ENCODE measurements at regions not wholly inside any gene's neighbourhood (a gene's known extent, or its start where the extent isn't known, plus 50 kb on each side); places are given as distances from the start of the nearest gene placed in this dataset.

DNA sequence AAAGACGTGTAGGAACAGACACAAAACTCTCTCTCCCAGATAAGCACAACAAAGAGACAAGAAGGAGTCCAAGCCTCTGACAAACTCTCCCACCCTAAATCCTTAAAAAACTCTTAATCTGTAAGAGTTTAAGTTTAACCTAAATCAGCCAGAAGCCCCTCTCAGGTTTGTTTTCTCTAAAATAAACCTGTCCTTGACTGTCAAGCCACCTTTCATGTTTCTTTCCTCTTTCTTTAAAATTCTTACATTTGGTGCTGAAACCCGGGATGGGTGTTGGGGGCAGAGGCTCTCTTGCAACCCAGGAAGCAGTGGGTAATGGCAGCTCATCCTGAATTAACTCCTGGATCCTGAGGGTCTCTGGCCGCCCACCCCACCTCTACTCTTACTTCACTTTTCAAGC is 107.8 kb upstream of the TENT5D start:
- no peak for TF ChIP-seq CSDC2 (CRISPR knock-in tag; IDR thresholded peaks at IDR 0.05)
- no peak for TF ChIP-seq OSR1 (CRISPR knock-in tag; IDR thresholded peaks at IDR 0.05)
- no peak for ATAC-seq

DNA sequence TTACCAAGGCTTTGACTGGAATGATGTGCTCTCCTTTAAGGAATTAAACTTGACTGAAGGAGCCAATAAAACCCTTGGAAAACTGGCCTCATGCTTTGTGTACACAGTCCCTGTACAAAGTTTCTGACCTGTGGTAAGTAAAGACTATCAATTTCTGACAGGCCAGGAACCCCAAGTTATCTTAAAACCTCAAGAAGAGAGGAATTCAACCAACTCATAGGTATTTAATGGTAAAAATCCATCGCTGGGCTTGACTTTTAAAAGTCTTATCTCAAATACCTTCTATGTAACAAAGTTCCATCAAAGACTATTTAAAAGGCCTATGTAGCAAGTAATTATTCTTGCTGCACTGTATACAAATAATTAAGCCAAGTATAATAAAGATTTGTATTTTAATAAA is 103.7 kb upstream of the TENT5D start:
- no peak for ATAC-seq
- TF ChIP-seq OSR1 (CRISPR knock-in tag; IDR thresholded peaks at IDR 0.05) (no peak), RARB (CRISPR knock-in tag; IDR thresholded peaks at IDR 0.05) (no peak), PPARA (CRISPR knock-in tag; IDR thresholded peaks at IDR 0.05; ENCODE audit: borderline replicate concordance) (no peak), ESRRG (CRISPR knock-in tag; IDR thresholded peaks at IDR 0.05) (no peak), TOX (CRISPR knock-in tag; IDR thresholded peaks at IDR 0.05; ENCODE audit: borderline replicate concordance) (no peak), SNAI2 (CRISPR knock-in tag; IDR thresholded peaks at IDR 0.05) (no peak), CSDC2 (CRISPR knock-in tag; IDR thresholded peaks at IDR 0.05) (no peak), ZFP30 (CRISPR knock-in tag; IDR thresholded peaks at IDR 0.05) (no peak), ARNTL (CRISPR knock-in tag; IDR thresholded peaks at IDR 0.05; ENCODE audit: borderline replicate concordance, low read depth) (no peak), ZNF565 (CRISPR knock-in tag; conservative IDR thresholded peaks at IDR 0.05; ENCODE audit: low read depth) (no peak)
- TF ChIP-seq, protein P1, sequence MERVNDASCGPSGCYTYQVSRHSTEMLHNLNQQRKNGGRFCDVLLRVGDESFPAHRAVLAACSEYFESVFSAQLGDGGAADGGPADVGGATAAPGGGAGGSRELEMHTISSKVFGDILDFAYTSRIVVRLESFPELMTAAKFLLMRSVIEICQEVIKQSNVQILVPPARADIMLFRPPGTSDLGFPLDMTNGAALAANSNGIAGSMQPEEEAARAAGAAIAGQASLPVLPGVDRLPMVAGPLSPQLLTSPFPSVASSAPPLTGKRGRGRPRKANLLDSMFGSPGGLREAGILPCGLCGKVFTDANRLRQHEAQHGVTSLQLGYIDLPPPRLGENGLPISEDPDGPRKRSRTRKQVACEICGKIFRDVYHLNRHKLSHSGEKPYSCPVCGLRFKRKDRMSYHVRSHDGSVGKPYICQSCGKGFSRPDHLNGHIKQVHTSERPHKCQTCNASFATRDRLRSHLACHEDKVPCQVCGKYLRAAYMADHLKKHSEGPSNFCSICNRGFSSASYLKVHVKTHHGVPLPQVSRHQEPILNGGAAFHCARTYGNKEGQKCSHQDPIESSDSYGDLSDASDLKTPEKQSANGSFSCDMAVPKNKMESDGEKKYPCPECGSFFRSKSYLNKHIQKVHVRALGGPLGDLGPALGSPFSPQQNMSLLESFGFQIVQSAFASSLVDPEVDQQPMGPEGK (CRISPR knock-in tag; IDR thresholded peaks at IDR 0.05; ENCODE audit: borderline replicate concordance): no peak
- TF ChIP-seq, protein P2, sequence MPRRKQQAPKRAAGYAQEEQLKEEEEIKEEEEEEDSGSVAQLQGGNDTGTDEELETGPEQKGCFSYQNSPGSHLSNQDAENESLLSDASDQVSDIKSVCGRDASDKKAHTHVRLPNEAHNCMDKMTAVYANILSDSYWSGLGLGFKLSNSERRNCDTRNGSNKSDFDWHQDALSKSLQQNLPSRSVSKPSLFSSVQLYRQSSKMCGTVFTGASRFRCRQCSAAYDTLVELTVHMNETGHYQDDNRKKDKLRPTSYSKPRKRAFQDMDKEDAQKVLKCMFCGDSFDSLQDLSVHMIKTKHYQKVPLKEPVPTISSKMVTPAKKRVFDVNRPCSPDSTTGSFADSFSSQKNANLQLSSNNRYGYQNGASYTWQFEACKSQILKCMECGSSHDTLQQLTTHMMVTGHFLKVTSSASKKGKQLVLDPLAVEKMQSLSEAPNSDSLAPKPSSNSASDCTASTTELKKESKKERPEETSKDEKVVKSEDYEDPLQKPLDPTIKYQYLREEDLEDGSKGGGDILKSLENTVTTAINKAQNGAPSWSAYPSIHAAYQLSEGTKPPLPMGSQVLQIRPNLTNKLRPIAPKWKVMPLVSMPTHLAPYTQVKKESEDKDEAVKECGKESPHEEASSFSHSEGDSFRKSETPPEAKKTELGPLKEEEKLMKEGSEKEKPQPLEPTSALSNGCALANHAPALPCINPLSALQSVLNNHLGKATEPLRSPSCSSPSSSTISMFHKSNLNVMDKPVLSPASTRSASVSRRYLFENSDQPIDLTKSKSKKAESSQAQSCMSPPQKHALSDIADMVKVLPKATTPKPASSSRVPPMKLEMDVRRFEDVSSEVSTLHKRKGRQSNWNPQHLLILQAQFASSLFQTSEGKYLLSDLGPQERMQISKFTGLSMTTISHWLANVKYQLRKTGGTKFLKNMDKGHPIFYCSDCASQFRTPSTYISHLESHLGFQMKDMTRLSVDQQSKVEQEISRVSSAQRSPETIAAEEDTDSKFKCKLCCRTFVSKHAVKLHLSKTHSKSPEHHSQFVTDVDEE (CRISPR knock-in tag; IDR thresholded peaks at IDR 0.05): no peak

DNA sequence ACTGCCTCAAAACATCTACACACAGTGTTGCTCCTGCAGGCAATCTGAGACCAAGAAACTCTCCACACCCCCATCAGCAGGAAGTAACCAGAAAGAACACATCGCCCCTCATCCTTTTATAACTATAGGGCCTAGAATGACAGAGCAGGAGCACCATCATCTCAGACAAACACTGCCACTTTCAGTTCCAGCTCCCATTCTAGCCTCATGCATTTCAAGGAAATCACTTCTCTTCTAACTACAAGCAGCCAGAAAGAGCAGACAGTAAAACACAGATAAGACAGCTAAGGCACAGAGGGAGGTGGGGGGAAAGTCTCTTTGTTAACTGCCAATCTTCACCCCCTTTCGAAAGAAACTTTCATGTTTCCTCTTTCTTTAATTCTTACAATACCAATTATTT is 102.6 kb upstream of the TENT5D start:
- TF ChIP-seq BACH2 (CRISPR knock-in tag; IDR thresholded peaks at IDR 0.05; ENCODE audit: borderline replicate concordance) (no peak), ZNF8 (CRISPR knock-in tag; IDR thresholded peaks at IDR 0.05) (no peak), TOX (CRISPR knock-in tag; IDR thresholded peaks at IDR 0.05; ENCODE audit: borderline replicate concordance) (no peak), ISL1 (CRISPR knock-in tag; IDR thresholded peaks at IDR 0.05) (no peak), OSR1 (CRISPR knock-in tag; IDR thresholded peaks at IDR 0.05) (no peak), RARB (CRISPR knock-in tag; IDR thresholded peaks at IDR 0.05) (no peak), SNAI2 (CRISPR knock-in tag; IDR thresholded peaks at IDR 0.05) (no peak), CSDC2 (CRISPR knock-in tag; IDR thresholded peaks at IDR 0.05) (no peak), ZFP3 (CRISPR knock-in tag; IDR thresholded peaks at IDR 0.05) (no peak), TCF4 (CRISPR knock-in tag; IDR thresholded peaks at IDR 0.05; ENCODE audit: borderline replicate concordance) (no peak)
- TF ChIP-seq, protein P3, sequence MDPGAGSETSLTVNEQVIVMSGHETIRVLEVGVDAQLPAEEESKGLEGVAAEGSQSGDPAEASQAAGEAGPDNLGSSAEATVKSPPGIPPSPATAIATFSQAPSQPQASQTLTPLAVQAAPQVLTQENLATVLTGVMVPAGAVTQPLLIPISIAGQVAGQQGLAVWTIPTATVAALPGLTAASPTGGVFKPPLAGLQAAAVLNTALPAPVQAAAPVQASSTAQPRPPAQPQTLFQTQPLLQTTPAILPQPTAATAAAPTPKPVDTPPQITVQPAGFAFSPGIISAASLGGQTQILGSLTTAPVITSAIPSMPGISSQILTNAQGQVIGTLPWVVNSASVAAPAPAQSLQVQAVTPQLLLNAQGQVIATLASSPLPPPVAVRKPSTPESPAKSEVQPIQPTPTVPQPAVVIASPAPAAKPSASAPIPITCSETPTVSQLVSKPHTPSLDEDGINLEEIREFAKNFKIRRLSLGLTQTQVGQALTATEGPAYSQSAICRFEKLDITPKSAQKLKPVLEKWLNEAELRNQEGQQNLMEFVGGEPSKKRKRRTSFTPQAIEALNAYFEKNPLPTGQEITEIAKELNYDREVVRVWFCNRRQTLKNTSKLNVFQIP (CRISPR knock-in tag; IDR thresholded peaks at IDR 0.05; ENCODE audit: borderline replicate concordance, low read depth): no peak

DNA sequence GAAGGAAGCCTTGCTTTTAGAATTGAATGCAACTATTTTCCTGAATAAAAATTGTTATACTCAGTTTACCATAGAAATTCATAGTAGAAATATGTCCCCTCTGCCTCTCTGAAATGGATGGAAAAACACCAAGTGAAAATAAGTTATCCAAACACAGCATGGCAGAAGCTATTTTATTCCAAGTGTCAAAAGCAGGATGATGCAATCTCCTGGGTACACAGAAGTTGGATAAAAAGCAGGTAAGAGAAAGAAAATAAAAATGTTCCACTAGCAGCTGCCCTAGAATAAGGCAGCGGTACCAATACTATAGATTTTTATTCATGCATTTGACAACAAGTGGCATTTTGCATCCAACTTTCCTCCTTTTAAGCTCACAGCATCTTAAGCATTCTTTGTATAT is 89.0 kb upstream of the TENT5D start:
- no peak for ATAC-seq
- TF ChIP-seq TOX (CRISPR knock-in tag; IDR thresholded peaks at IDR 0.05; ENCODE audit: borderline replicate concordance) (no peak), ZNF70 (CRISPR knock-in tag; IDR thresholded peaks at IDR 0.05) (no peak), ZFP3 (CRISPR knock-in tag; IDR thresholded peaks at IDR 0.05) (no peak), ZNF565 (CRISPR knock-in tag; conservative IDR thresholded peaks at IDR 0.05; ENCODE audit: low read depth) (no peak), SNAI2 (CRISPR knock-in tag; IDR thresholded peaks at IDR 0.05) (no peak), RARB (CRISPR knock-in tag; IDR thresholded peaks at IDR 0.05) (no peak), ZNF8 (CRISPR knock-in tag; IDR thresholded peaks at IDR 0.05) (no peak), GLIS3 (CRISPR knock-in tag; IDR thresholded peaks at IDR 0.05) (no peak), CSDC2 (CRISPR knock-in tag; IDR thresholded peaks at IDR 0.05) (no peak), OSR1 (CRISPR knock-in tag; IDR thresholded peaks at IDR 0.05) (no peak)
- TF ChIP-seq, protein P1 (CRISPR knock-in tag; IDR thresholded peaks at IDR 0.05; ENCODE audit: borderline replicate concordance): no peak
- TF ChIP-seq, protein P4, sequence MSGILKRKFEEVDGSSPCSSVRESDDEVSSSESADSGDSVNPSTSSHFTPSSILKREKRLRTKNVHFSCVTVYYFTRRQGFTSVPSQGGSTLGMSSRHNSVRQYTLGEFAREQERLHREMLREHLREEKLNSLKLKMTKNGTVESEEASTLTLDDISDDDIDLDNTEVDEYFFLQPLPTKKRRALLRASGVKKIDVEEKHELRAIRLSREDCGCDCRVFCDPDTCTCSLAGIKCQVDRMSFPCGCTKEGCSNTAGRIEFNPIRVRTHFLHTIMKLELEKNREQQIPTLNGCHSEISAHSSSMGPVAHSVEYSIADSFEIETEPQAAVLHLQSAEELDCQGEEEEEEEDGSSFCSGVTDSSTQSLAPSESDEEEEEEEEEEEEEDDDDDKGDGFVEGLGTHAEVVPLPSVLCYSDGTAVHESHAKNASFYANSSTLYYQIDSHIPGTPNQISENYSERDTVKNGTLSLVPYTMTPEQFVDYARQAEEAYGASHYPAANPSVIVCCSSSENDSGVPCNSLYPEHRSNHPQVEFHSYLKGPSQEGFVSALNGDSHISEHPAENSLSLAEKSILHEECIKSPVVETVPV (CRISPR knock-in tag; IDR thresholded peaks at IDR 0.05): no peak
- TF ChIP-seq, protein P2 (CRISPR knock-in tag; IDR thresholded peaks at IDR 0.05): no peak
- TF ChIP-seq, protein P3 (CRISPR knock-in tag; IDR thresholded peaks at IDR 0.05; ENCODE audit: borderline replicate concordance, low read depth): no peak

More for the DNA sequence above, 102.6 kb upstream of the TENT5D start:
- ATAC-seq: no peak
